Activated CD8-positive, alpha-beta memory T cell treated with anti-CD3 and anti-CD28 coated beads for 24 hours (primary cell): ENCODE measurements at regions not wholly inside any gene's neighbourhood (a gene's known extent, or its start where the extent isn't known, plus 50 kb on each side); places are given as distances from the start of the nearest gene placed in this dataset.
"Not testable (repeated sequence)": the region's sequence is repeated elsewhere in the genome, so short reads cannot be mapped to it uniquely, and the experiment has no call there.

Experiments used
- DNase-seq: peaks from one replicate; pipeline ENCODE4 v3.0.0-alpha.2; 2020

GRCh38 chr7:136403591-136403990 lies 426.4 kb upstream of the MTPN start:
- no peak for DNase-seq

- no peak for DNase-seq
Observed at GRCh38 chr7:136400877-136401276, 423.7 kb upstream of the MTPN start.

- DNase-seq: no peak
Observed at GRCh38 chr7:136399385-136399784, 422.2 kb upstream of the MTPN start.

GRCh38 chr7:136392856-136393255 lies 415.7 kb upstream of the MTPN start:
- DNase-seq: no peak

- DNase-seq: no peak
Observed at GRCh38 chr7:136391371-136391770, 414.2 kb upstream of the MTPN start.

- DNase-seq: no peak
Observed at GRCh38 chr7:136389933-136390332, 412.8 kb upstream of the MTPN start.

- no peak for DNase-seq
Observed at GRCh38 chr7:136386876-136387275, 409.7 kb upstream of the MTPN start.

- DNase-seq: not testable (repeated sequence)
Observed at GRCh38 chr7:136371409-136371808, 394.2 kb upstream of the MTPN start.

- DNase-seq: no peak
Observed at GRCh38 chr7:136370137-136370536, 393.0 kb upstream of the MTPN start.

GRCh38 chr7:136369225-136369624 lies 392.1 kb upstream of the MTPN start:
- no peak for DNase-seq

GRCh38 chr7:136359333-136359903 lies 382.3 kb upstream of the MTPN start:
- DNase-seq: no peak

GRCh38 chr7:136353287-136353686 lies 376.1 kb upstream of the MTPN start:
- no peak for DNase-seq

GRCh38 chr7:136348542-136349192 lies 371.5 kb upstream of the MTPN start:
- DNase-seq: no peak

- DNase-seq: no peak
Observed at GRCh38 chr7:136348142-136348541, 371.0 kb upstream of the MTPN start.

- no peak for DNase-seq
Observed at GRCh38 chr7:136347488-136347887, 370.3 kb upstream of the MTPN start.

GRCh38 chr7:136342251-136342650 lies 365.1 kb upstream of the MTPN start:
- no peak for DNase-seq

- no peak for DNase-seq
Observed at GRCh38 chr7:136339464-136339863, 362.3 kb upstream of the MTPN start.

GRCh38 chr7:136336932-136337331 lies 359.8 kb upstream of the MTPN start:
- no peak for DNase-seq

- no peak for DNase-seq
Observed at GRCh38 chr7:136333636-136334035, 356.5 kb upstream of the MTPN start.

- DNase-seq: no peak
Observed at GRCh38 chr7:136326045-136326609, 349.0 kb upstream of the MTPN start.

GRCh38 chr7:136325578-136325977 lies 348.4 kb upstream of the MTPN start:
- no peak for DNase-seq

- DNase-seq: no peak
Observed at GRCh38 chr7:136325027-136325426, 347.9 kb upstream of the MTPN start.

GRCh38 chr7:136324073-136324704 lies 347.0 kb upstream of the MTPN start:
- DNase-seq: no peak

- no peak for DNase-seq
Observed at GRCh38 chr7:136312592-136312991, 335.4 kb upstream of the MTPN start.
